Head of caudate nucleus (tissue), 42 donors: ENCODE measurements at regions not wholly inside any gene's neighbourhood (a gene's known extent, or its start where the extent isn't known, plus 50 kb on each side); places are given as distances from the start of the nearest gene placed in this dataset.
"Not testable (repeated sequence)": the region's sequence is repeated elsewhere in the genome, so short reads cannot be mapped to it uniquely, and the experiment has no call there.

Experiments
- DNase-seq, 42 donors: peaks; one replicate each; pipeline versions ENCODE4 v3.0.0 to v3.0.0-alpha.2; 2020 to 2021; ENCODE audit warnings: mixed read lengths in 7 of 42
- intact Hi-C: fragments of 100-400 bp; cut with DNase I; formaldehyde crosslinking; loops from one replicate; pipeline ENCODE4 v1.15.0; 2022

DNA sequence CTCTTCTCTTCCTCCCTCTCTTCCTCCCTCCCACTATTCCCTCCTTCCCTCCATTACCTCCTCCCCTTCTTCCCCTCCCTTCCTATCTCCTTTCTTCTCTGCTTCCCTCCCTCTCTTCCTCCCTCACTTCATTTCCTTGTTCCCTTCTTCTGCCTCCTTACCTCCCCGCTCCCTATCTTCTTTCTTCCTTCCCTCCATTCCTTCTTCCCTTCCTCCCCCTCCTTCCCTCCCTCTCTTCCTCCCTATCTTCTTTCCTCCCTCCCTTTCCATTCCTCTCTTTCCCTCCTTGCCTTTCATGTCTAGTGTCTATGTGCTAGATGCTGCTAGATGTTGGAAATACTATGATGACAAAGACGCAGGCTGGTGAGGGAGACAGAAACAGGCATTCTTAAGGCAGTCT is 246.0 kb downstream of the TDRD15 start:
- intact Hi-C loops, result no loop called here
- no peak for DNase-seq

DNA sequence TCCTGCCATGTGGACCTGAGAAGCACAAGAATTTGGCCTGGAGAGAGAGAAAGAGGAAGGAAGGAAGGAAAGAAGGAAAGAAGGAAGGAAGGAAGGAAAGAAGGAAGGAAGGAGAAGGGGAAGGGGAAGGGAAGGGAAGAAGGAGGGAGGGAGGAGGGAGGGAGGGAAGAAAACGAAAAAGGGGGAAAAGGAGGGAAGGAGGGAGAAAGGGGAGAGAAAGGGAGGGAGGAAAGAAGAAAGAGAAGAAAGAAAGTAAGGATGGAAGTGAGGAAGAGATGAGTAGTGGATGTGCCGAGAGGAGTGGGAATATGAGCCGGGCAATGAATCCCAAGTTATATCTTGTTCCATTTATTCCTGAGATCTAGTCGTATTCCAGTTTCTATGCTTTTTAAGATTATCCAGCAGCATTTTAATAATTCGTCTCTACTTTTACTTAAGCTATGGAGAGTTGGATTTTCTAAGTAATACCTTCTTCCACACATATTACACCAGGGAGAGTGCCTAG is 247.8 kb downstream of the TDRD15 start:
- DNase-seq, result no peak
- intact Hi-C loops, result no loop called here

DNA sequence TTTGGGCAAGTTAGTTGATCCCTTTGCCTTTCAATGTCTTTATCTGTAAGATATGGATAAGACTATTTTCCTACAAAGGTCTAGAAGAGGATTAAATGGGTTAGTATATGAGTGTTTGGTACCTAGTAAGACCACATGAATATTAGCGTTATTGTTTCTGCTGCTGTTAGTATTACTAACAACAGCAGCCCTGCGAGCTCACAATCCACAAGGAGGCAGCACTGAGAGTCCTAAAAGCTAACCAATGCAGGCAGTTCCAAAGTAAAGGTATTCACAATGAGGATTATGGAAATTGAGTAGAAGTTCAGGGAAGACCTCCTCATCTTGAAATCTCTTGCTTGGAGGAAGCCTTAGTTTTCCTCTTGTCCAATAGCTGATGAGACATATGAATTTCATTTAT is 248.9 kb downstream of the TDRD15 start:
- intact Hi-C loops, result no loop called here

DNA sequence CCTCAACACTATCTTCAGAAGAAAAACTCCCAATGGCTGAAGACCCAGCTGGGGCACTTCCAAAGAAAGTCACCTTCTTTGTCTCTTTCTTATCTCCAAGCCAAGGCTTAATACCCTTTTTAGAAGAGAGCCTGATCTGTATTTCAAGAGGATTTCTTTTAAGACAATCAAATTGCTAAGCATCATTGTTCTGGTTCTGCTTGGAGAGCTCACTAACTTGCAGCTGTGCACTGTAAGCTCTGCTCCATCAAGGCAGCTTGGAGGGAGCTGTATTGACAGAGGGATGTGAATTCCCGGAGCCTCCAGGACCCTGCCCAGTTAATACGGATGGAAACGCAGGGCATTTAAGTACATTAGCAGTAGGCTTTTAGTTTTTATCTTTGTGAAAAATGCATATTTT is 253.1 kb downstream of the TDRD15 start:
- peak in 2 of 42 donors; percentile 11 to 23 for DNase-seq
- intact Hi-C loops, result no loop called here

More for the DNA sequence above, 248.9 kb downstream of the TDRD15 start:
- DNase-seq, result peak in 34 of 42 donors; percentile 8 to 78 (median 46)

DNA sequence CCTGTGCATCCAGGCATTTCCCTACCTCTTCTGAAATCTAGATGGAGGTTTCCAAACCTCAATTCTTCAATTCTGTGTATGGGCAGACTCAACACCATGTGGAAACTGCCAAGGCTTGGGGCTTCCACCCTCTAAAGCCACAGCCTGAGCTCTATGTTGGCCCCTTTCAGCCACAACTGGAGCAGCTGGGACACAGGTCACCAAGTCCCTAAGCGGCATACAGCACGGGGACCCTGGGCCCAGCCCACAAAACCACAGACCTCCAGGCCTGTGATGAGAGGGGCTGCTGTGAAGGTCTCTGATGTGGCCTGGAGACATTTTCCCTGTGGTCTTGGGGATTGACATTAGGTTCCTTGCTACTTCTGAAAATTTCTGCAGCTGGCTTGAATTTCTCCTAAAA is 255.4 kb downstream of the TDRD15 start:
- intact Hi-C loops, result no loop called here
- DNase-seq, result no peak

DNA sequence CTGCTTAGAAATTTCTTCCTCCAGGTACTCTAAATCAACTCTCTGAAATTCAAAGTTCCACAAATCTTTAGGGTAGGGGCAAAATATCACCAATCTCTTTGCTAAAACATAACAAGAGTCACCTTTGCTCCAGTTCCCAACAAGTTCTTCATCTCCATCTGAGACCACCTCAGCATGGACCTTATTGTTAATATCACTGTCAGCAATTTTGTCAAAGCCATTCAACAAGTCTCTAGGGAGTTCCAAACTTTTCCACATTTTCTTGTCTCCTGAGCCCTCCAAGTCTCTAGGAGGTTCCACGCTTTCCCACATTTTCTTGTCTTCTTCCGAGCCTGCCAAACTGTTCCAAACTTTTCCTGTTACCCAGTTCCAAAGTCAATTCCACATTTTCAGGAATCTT is 255.9 kb downstream of the TDRD15 start:
- intact Hi-C loops, DNase-seq: not testable (repeated sequence)

DNA sequence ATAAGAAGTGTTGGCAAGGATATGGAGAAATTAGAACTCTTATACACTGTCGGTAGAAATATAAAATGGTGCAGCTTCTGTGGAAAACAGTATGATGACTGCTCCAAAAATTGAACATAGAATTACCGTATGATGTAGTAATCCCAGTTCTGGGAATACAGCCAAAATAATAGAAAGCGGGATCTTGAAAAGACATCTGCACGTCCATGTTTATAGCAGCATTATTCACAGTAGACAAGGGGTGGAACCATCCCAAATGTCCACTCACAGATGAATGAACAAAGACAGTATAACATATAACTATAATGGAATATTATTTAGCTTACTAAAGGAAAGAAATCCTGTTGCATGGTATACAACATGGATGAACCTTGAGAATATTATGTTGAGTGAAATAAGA is 257.7 kb downstream of the TDRD15 start:
- DNase-seq, result peak in 19 of 42 donors; percentile 12 to 80 (median 49)
- intact Hi-C loops, result no loop called here

DNA sequence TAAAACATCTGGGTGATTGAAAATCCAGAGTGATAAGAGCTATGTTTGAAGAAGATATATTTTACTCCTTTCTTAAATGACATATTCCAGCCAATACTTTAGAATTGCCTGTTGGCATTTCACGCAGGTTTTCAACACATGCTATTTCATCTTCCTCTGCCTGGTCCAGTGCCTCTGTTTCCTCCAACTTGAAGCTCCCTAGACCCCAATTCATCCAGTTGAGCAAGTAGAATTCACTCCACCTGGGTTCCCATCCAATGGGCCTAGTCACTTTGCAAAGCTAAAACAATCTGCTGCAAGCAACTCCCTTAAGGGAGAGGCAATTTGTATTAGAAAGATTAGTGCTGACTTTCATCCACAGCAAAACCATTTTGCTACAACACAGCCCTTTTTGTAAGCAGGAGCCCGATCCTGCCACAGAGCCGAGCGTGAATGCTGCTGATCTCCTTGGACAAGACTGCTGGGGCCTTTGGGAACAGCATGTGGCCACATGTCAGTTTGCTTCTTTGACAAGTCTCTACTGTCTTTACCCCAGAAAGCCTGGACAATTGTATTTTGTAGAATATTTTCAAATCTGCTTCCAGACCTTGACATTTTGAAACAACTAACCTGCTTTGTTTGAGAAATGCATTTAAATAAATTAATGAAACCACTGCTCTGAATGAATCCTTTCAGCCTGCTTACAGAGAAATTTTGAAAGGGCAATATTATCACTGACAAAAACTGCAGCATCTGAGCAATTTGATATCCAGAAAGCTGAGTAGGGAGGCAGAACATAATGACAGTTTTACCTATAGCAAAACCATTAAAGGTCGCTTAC is 259.1 kb downstream of the TDRD15 start:
- peak; percentile 30 to 90 (median 74) for DNase-seq
- intact Hi-C loops, result no loop called here

DNA sequence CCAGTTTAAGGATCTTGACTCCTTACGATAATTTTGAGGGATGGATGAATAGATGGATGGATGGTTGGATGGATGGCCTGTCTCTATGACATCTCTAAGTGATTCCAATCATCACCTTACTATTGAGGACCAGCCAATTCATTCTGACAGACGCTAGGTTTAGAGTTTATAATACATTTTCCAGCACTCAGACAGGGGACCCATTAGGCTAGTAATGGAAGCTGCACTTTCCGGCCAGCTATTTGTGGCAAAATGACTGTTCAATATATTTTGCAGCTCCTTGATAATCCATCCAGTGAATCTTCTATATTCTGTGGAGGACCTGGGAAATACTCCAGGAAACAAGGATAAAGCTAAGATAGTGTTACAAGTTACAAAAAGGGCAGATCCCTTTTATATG is 262.9 kb downstream of the TDRD15 start:
- intact Hi-C loops, result no loop called here

DNA sequence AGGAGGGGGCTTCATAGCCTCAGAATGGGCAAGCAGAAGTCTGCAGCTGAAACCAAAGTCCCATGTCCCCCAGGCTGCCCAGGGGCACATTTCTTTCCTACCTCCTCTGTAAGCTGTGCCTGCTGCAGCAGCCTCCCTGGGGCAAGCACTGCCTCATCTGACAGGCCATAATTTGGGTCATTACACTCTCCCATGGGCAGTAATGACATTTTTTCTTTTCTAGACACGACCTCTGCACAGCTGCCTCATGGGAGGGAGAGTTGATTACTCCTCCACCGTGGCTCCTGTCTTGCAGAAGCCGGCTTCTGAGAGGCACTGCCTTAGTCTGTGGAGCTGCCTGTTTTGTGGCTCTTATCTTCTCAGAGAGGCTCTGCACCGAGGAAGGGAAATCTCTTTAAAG is 268.9 kb downstream of the TDRD15 start:
- DNase-seq, result no peak
- intact Hi-C loops, result loop anchor here (10.0 kb wide), 1 partner anchor 218 kb away; no protein-coding TSS in a partner anchor

More for the DNA sequence above, 262.9 kb downstream of the TDRD15 start:
- DNase-seq, result no peak

DNA sequence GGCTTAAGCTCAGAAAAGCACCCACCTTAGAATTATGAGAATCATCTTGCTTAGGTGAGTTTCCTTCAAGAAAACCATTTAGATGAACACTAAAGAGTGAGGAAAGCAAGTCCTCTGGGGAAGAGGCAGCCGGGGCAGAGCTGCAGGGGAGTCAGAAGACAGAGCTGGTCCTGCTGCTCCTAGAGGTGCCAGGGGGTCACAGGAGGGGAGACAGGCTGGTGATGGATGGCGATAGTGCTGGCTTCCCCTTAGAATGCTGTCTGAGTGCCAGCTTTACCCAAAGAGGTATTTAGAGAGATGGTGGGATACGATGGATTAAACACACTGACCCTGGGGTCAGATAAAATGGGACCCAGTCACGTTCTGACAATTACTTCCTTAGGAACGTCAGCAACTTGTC is 269.4 kb downstream of the TDRD15 start:
- intact Hi-C loops, result loop anchor here (10.0 kb wide), 1 partner anchor 218 kb away; no protein-coding TSS in a partner anchor
- no peak for DNase-seq

DNA sequence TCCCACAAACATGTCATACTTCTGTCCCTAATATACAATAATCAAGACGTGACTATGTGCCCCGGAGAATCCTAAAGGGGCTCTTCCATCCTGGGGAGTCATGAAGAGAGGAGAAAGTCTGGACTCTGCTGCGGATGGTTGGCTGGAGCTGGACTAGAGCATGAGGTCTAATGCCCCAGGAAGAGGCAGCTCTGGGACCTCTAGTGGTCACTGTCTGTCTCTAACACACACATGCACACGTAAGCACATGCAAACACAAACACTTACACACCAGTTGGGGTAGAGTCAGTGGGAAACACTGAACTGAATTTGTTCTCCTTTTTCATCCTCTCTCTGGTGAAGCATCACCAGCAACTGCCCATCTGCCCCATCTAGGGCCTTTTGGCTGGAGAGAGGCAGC is 271.6 kb downstream of the TDRD15 start:
- intact Hi-C loops, result loop anchor here (10.0 kb wide), 1 partner anchor 221 kb away; no protein-coding TSS in a partner anchor
- peak in 37 of 42 donors; percentile 9 to 79 (median 47) for DNase-seq

DNA sequence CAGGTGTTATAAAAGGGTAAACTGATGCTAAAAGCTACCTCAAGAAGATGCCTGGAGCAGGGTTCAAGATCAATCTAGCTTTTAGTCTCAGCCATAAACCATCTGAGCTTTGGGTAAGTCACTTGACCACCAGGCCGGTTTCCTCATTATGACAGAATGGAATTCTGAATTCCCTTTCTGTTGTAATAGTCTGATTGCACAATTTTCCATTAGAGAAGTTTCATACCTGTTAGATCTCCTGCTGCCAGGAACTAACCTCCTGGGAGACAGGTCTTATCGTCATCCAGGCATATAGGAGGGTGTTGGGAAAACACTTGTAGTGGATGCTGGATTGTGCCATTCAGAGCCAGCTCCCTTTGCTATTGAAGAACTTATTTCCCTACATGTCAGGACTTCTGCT is 272.5 kb downstream of the TDRD15 start:
- no peak for DNase-seq
- intact Hi-C loops, result loop anchor here (10.0 kb wide), 1 partner anchor 221 kb away; no protein-coding TSS in a partner anchor

DNA sequence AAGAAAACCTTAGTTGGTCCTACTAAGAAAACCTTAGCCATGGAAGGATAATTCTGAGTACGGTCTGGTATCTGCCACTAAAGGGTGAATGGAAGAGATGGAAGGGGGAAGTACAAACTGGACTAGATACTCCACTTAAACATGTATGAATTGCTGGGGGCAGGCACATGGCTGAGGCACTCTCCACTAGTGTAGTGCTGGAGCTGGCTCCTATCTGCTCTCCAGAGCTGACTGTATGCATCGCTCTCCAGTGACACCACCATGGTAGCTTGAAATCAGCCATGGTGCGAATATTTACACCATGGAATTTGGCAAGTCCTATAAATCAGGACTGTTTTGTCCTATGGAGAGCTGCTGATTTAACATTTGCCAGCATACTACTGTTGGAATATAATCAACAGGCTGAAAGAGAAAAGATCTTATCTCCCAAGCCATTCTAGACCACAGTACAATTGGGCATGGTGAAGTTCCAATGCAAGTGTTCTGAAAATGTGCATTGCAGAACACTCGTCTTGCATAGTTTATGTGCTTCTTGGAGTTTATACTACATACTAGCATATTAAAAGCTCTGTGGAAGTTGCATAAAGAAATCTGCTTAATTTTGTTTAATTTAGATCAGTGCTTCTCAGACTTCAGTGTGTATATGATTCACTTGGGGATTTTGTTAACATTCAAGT is 277.4 kb downstream of the TDRD15 start:
- no peak for DNase-seq
- intact Hi-C loops, result no loop called here

DNA sequence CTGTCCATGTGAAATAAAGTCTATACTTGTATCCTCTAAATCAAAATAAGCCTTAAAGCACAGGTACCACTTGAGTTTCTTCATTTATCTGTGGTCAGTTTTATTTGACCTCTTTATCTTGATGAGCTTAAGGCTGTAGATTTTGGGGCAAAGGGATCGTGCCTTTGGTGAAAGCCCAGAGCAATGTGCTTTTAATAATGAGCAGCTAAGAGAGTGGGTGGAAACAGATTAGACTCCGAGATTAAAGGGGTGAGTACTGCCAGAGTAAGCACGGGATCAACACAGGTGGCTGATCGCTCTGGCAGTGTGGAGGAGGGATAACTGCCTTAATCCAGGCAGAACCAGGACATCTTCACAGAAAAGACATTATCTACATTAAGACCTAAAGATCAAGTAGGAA is 280.4 kb downstream of the TDRD15 start:
- no peak for DNase-seq
- intact Hi-C loops, result no loop called here

DNA sequence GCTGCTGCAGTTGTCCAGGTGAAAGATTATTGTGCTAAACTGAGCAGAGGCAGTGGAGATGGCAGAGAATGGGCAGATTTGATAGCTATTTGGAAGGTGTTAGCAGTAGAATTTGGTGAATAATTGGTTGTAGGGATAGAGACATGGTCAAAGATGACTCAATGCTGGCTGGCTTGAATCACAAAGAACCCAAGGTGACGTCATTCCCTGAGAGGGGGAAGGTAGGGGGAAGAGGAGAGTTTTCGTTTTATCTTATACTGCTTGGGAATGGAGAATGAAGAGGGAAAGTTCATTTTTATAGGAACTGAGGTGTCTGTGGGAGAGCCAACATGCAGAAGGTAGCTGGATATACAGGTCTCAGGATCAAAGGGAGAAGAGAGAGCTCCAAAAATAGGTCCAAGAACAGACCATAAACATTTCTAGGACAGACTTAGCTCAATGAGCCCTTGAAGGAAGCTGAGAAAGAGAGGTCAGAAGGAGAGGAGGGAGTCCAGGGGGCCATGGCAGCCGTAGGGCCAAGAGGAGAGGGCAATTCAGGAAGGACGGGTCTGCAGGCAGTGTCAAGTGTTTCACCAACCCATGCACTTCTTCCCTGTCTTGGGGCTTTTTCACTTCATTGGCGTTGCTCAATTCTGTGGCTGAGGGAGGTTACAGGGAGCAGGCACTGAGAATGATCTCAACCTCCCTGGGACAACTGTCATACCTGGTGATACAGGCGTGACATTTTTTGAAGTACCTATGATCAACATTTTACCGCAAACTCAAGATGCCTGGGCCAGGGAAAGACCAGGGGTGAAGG is 281.3 kb downstream of the TDRD15 start:
- intact Hi-C loops, result no loop called here
- no peak for DNase-seq

DNA sequence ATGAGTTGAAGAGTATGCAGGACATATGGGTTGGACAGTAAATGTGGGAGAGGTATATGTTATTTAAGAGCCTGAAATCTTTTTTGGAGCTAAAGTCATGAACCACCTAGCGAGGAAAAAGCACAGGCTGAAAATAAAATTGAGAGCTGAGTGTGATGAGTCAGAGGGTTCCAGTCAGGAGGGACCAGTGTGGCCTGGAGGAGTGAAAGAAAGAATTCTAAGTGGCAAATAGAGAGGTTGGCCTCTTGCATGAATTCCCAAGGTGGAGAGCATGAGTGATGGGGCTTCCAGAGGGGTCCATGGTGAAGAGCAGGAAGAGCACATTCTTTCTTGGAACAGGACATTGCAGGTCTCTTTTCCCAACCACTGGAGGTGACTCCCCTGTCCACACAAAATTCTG is 282.6 kb downstream of the TDRD15 start:
- intact Hi-C loops, result no loop called here
- no peak for DNase-seq

DNA sequence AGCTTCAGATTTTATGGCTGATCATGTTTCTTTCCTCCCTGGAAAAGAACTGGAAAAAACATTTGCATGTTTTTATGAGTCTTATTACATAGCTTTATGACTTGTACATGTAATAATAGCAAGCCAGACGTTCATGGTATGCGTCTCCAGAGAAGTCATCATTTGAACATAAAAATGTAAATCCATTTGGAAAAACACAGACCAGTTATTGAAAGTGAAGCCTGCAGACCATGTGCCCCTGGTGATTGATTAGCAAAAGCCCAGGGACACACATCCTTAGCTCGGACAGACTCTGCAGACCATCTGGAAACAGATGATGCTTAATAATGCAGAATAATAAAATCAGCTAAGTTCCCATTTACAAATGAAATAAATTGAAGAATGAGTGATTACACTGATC is 283.1 kb downstream of the TDRD15 start:
- DNase-seq, result no peak
- intact Hi-C loops, result no loop called here

DNA sequence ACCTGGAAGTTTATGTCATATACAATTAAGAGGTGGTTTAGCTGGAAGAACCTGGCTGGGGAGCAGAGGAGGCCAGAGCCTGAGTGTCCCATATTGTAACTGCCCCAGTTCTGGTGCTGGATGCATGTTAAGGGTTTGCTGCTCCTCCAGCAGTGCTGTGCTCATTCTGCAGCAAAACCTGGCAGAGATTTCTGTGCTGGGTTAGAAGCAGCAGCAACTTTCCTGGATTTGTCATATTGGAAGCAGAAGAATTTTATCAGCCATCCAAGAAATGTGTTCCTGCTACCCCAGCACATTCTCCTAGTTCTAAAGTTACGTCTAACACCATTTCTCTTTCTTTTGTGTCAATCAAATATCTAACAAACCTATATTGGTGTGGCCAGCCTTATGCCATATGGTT is 284.1 kb downstream of the TDRD15 start:
- intact Hi-C loops, result no loop called here
- DNase-seq, result no peak
